Prostate gland (tissue), 2 donors: ENCODE measurements at regions not wholly inside any gene's neighbourhood (a gene's known extent, or its start where the extent isn't known, plus 50 kb on each side); places are given as distances from the start of the nearest gene placed in this dataset.

Source experiments
- CTCF ChIP-seq, 4 experiments: fragments of 200-600 bp in 2 of 4; fragments of 450-650 bp in 2 of 4; sonication (generic) in 2 of 4; IDR thresholded peaks; 1 replicate in 3 of 4; 2 replicates in 1 of 4; pipeline ENCODE4 v1.5.1; 2016 to 2019; ENCODE audit warnings: antibody characterized with exemption in 4 of 4, mild to moderate bottlenecking in 2 of 4, moderate library complexity in 2 of 4
- POLR2A ChIP-seq: fragments of 450-650 bp; IDR thresholded peaks from one replicate; pipeline ENCODE4 v1.6.1; 2016; ENCODE audit warnings: antibody characterized with exemption, mild to moderate bottlenecking

DNA sequence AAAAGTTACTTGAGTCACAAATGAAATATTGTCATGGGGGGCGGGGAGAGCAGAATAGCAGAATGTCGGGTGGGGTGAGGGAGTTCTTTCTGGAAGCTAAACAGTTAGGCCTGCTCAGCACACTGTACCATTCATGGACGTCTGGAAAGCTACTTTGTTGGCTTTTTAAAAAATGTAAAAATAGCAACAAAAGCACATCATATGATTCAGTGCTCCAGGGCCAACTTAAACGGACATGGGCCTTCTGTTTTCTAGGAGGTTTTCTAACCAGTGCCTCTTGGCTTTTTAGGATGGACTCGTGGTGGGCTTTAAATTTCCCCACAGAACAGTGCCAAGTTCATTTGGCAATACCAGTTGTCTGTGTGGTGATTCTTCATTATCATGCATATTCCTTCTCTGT, 57.4 kb upstream of the CLCN4 start:
- TF ChIP-seq CTCF (IDR thresholded peaks at IDR 0.05) (no peak), POLR2A (no peak)
